ENCODE measurements at regions not wholly inside any gene's neighbourhood (a gene's known extent, or its start where the extent isn't known, plus 50 kb on each side); places are given as distances from the start of the nearest gene placed in this dataset.

GRCh38 chr2:129925381-129925780 lies 54.1 kb upstream of the RAB6C start:
- no peak for DNase-seq
- H3K36me3 ChIP-seq, result no peaks in the 10 kb centered on the region
- H3K9me3 ChIP-seq (replicated peaks), result peaks cover 4% of the 10 kb centered on the region
- H3K27ac ChIP-seq (replicated peaks), result no peak overlapping the region
- peaks cover 9% of the 10 kb centered on the region for H3K4me1 ChIP-seq
- intact Hi-C loops (cut with micrococcal nuclease), result no loop called here
- peaks cover 47% of the 10 kb centered on the region for H3K27me3 ChIP-seq (ENCODE audit: low read depth)
- no peak overlapping the region for H3K4me3 ChIP-seq
- no peak for TF ChIP-seq CTCF (IDR thresholded peaks at IDR 0.05; ENCODE audit: borderline replicate concordance)

GRCh38 chr2:129927696-129928095 lies 51.8 kb upstream of the RAB6C start:
- intact Hi-C loops (cut with micrococcal nuclease), result no loop called here
- Histone ChIP-seq H3K4me3 (no peak overlapping the region), H3K9me3 (replicated peaks) (no peaks in the 10 kb centered on the region), H3K36me3 (no peaks in the 10 kb centered on the region), H3K4me1 (peaks cover 9% of the 10 kb centered on the region), H3K27ac (replicated peaks) (no peak overlapping the region), H3K27me3 (ENCODE audit: low read depth) (peaks cover 46% of the 10 kb centered on the region)
- no peak for TF ChIP-seq CTCF (IDR thresholded peaks at IDR 0.05; ENCODE audit: borderline replicate concordance)
- no peak for DNase-seq

GRCh38 chr2:129929321-129930290 lies 49.9 kb upstream of the RAB6C start:
- peak; percentile 71 for DNase-seq
- intact Hi-C loops (cut with micrococcal nuclease), result no loop called here
- H3K4me1 ChIP-seq, result peaks cover 4% of the 10 kb centered on the region
- H3K27ac ChIP-seq (replicated peaks), result peak overlapping the region; percentile 69
- no peak overlapping the region for H3K4me3 ChIP-seq
- TF ChIP-seq CTCF (IDR thresholded peaks at IDR 0.05; ENCODE audit: borderline replicate concordance), result no peak
- no peaks in the 10 kb centered on the region for H3K36me3 ChIP-seq
- peaks cover 54% of the 10 kb centered on the region for H3K27me3 ChIP-seq (ENCODE audit: low read depth)
- no peaks in the 10 kb centered on the region for H3K9me3 ChIP-seq (replicated peaks)

Measured in left ventricle myocardium inferior (tissue), 1 donor.